Ectodermal cell (in vitro differentiated cells): ENCODE measurements at regions not wholly inside any gene's neighbourhood (a gene's known extent, or its start where the extent isn't known, plus 50 kb on each side); places are given as distances from the start of the nearest gene placed in this dataset.
"Not testable (repeated sequence)": the region's sequence is repeated elsewhere in the genome, so short reads cannot be mapped to it uniquely, and the experiment has no call there.

Experiments used
- H3K27ac ChIP-seq: 2 replicates; pipeline ENCODE4 v1.7.0; 2013; ENCODE audit warnings: mild to moderate bottlenecking, low read depth, low read length; ENCODE audit not compliant: insufficient read depth, poor library complexity, severe bottlenecking
- H3K27me3 ChIP-seq: 2 replicates; pipeline ENCODE4 v1.7.0; 2013; ENCODE audit warnings: mild to moderate bottlenecking, low read length; ENCODE audit not compliant: insufficient read depth, control insufficient read depth, poor library complexity, severe bottlenecking
- H3K36me3 ChIP-seq: one replicate; pipeline ENCODE4 v1.7.0; 2013; ENCODE audit warnings: low read length; ENCODE audit not compliant: control insufficient read depth, insufficient read depth
- H3K4me1 ChIP-seq: one replicate; pipeline ENCODE4 v1.7.0; 2013; ENCODE audit warnings: low read length; ENCODE audit not compliant: control insufficient read depth, insufficient read depth
- H3K4me3 ChIP-seq: 2 replicates; pipeline ENCODE4 v1.7.0; 2013; ENCODE audit warnings: low read depth, low read length, control low read depth; ENCODE audit not compliant: insufficient read depth
- H3K9me3 ChIP-seq: 2 replicates; pipeline ENCODE4 v1.7.0; 2013; ENCODE audit warnings: mild to moderate bottlenecking, low read length, moderate library complexity; ENCODE audit not compliant: control insufficient read depth
- WGBS, 2 experiments: methylation state at CpG; one replicate each; pipeline ENCODE4 v1.1.7; 2013; ENCODE audit warnings: missing lambda C conversion rate in 2 of 2; 5-methylcytosine and 5-hydroxymethylcytosine counted together

- Histone ChIP-seq H3K9me3 (no peaks in the 10 kb centered on the region), H3K27ac (no peak overlapping the region), H3K27me3 (no peaks in the 10 kb centered on the region), H3K4me1 (peaks cover 17% of the 10 kb centered on the region), H3K4me3 (no peak overlapping the region), H3K36me3 (no peaks in the 10 kb centered on the region)
- WGBS, 2 experiments, result 97% methylated on average over 8 of the region's 8 CpGs
Measured at GRCh38 chr10:21368022-21368582, 157.4 kb downstream of the SKIDA1 start.

- not testable (repeated sequence) for H3K36me3 ChIP-seq, H3K27ac ChIP-seq, H3K27me3 ChIP-seq, H3K9me3 ChIP-seq, H3K4me3 ChIP-seq
- WGBS, 2 experiments, result 84 to 94% methylated on average over 6 of the region's 6 CpGs
- peaks cover 17% of the 10 kb centered on the region for H3K4me1 ChIP-seq
Measured at GRCh38 chr10:21366108-21366507, 159.4 kb downstream of the SKIDA1 start.

- 33 to 34% methylated on average over 11 of the region's 11 CpGs for WGBS, 2 experiments
- Histone ChIP-seq H3K27me3 (no peaks in the 10 kb centered on the region), H3K36me3 (no peaks in the 10 kb centered on the region), H3K4me1 (peaks cover 17% of the 10 kb centered on the region), H3K4me3 (no peak overlapping the region), H3K9me3 (no peaks in the 10 kb centered on the region), H3K27ac (peak overlapping the region; percentile 70)
Measured at GRCh38 chr10:21364196-21365114, 161.0 kb downstream of the SKIDA1 start.

GRCh38 chr10:21363731-21364104 lies 161.8 kb downstream of the SKIDA1 start:
- peak overlapping the region; percentile 70 for H3K27ac ChIP-seq
- no peaks in the 10 kb centered on the region for H3K36me3 ChIP-seq
- WGBS, 2 experiments, result 71 to 86% methylated on average over 3 of the region's 3 CpGs
- H3K27me3 ChIP-seq, result no peaks in the 10 kb centered on the region
- H3K4me1 ChIP-seq, result peaks cover 17% of the 10 kb centered on the region
- no peaks in the 10 kb centered on the region for H3K9me3 ChIP-seq
- H3K4me3 ChIP-seq, result no peak overlapping the region

- no peak overlapping the region for H3K27ac ChIP-seq
- H3K4me1 ChIP-seq, result peaks cover 17% of the 10 kb centered on the region
- no peaks in the 10 kb centered on the region for H3K27me3 ChIP-seq
- no peak overlapping the region for H3K4me3 ChIP-seq
- WGBS, 2 experiments, result 68 to 78% methylated on average over 3 to 4 of the region's 4 CpGs
- no peaks in the 10 kb centered on the region for H3K36me3 ChIP-seq
- H3K9me3 ChIP-seq, result no peaks in the 10 kb centered on the region
Measured at GRCh38 chr10:21363092-21363730, 162.3 kb downstream of the SKIDA1 start.

DNA sequence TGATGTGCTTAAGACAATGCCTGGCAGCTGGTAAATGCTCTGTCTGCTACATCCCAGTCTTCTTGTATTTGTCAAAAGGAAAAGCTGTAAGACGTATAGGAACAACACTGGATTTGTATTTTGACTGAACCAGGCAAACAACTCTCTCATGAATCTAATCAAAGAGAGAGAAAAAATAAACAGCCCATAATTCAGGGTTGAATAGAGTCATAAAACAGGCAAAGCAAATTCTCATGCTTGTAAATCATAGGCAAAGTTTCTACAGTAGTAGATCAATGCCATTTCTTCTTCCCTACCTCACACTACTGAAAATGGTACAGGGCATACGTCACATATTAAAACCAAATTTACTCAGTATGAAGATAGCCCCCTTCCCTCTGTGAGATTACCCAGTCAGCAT lies 166.3 kb downstream of the SKIDA1 start:
- Histone ChIP-seq H3K27me3 (no peaks in the 10 kb centered on the region), H3K27ac (no peak overlapping the region), H3K9me3 (no peaks in the 10 kb centered on the region), H3K4me3 (no peak overlapping the region), H3K36me3 (no peaks in the 10 kb centered on the region), H3K4me1 (peaks cover 10% of the 10 kb centered on the region)
- 84 to 89% methylated on average over 2 of the region's 2 CpGs for WGBS, 2 experiments

DNA sequence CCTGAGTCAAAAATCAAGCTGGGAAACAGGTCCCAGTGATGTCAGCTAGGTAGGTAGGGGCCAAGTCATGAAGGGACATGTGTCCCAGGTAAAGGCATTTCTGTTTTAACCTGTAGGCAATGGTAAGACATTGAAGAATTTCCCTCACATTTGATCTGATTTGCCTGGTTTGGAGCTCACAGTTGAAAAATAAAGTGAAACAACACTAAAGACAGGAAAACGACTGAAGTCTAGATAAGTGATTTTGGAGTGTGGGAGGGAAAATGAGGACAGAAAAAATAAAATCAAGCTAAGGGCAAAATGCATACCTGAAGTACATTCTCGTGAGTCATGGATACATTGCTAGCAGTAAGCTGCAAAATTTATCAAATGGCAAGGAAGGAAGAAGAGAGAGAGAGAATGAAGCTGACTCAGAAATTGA lies 169.9 kb downstream of the SKIDA1 start:
- H3K27ac ChIP-seq, result no peak overlapping the region
- H3K27me3 ChIP-seq, result no peaks in the 10 kb centered on the region
- H3K4me1 ChIP-seq, result no peaks in the 10 kb centered on the region
- no peaks in the 10 kb centered on the region for H3K36me3 ChIP-seq
- no peaks in the 10 kb centered on the region for H3K9me3 ChIP-seq
- H3K4me3 ChIP-seq, result no peak overlapping the region
- WGBS, 2 experiments, result 89 to 93% methylated on average over 2 of the region's 2 CpGs

- H3K27me3 ChIP-seq, result no peaks in the 10 kb centered on the region
- 97 to 100% methylated on average over 1 of the region's 1 CpG for WGBS, 2 experiments
Measured at GRCh38 chr10:21352886-21353285, 172.6 kb downstream of the SKIDA1 start.

DNA sequence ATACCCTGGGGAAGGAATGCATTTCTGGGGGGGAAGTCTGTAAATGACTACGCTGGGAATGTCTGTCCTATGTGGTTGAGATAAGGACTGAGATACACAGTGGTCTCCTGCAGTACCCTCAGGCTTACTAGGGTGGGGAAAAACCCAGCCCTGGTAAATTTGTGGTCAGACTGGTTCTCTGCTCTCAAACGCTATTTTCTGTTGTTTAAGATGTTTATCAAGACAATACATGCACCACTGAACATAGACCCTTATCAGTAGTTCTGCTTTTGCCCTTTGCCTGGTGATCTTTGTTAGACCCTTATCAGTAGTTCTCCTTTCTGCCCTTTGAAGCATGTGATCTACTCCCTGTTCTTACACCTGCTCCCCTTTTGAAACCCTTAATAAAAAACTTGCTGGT lies 173.9 kb downstream of the SKIDA1 start:
- WGBS, 2 experiments, result 90 to 99% methylated on average over 2 of the region's 2 CpGs
- not testable (repeated sequence) for H3K36me3 ChIP-seq, H3K9me3 ChIP-seq

More at GRCh38 chr10:21352886-21353285, 172.6 kb downstream of the SKIDA1 start:
- Histone ChIP-seq H3K9me3 (no peaks in the 10 kb centered on the region), H3K4me3 (no peak overlapping the region), H3K27ac (no peak overlapping the region), H3K36me3 (no peaks in the 10 kb centered on the region), H3K4me1 (peaks cover 5% of the 10 kb centered on the region)

GRCh38 chr10:21349912-21350286 lies 175.6 kb downstream of the SKIDA1 start:
- Histone ChIP-seq H3K9me3 (no peaks in the 10 kb centered on the region), H3K4me1 (peaks cover 5% of the 10 kb centered on the region), H3K27ac (no peak overlapping the region), H3K4me3 (no peak overlapping the region), H3K36me3 (no peaks in the 10 kb centered on the region), H3K27me3 (no peaks in the 10 kb centered on the region)
- WGBS, 2 experiments, result 93 to 94% methylated on average over 3 of the region's 3 CpGs

More for the DNA sequence above, 173.9 kb downstream of the SKIDA1 start:
- not testable (repeated sequence) for H3K27me3 ChIP-seq, H3K4me1 ChIP-seq, H3K4me3 ChIP-seq, H3K27ac ChIP-seq
